Germinal center (tissue), 1 donor: ENCODE measurements at regions not wholly inside any gene's neighbourhood (a gene's known extent, or its start where the extent isn't known, plus 50 kb on each side); places are given as distances from the start of the nearest gene placed in this dataset.
"Not testable (repeated sequence)": the region's sequence is repeated elsewhere in the genome, so short reads cannot be mapped to it uniquely, and the experiment has no call there.

ENCODE experiments used
- DNase-seq: peaks from one replicate; pipeline ENCODE4 v3.0.0; 2012; ENCODE audit warnings: mixed read lengths, low spot score

GRCh38 chr6:105713474-105714118, 310.7 kb upstream of the PREP start:
- no peak for DNase-seq

- no peak for DNase-seq
These were observed 308.3 kb upstream of the PREP start for GRCh38 chr6:105711216-105711615.

- no peak for DNase-seq
These were observed 302.7 kb upstream of the PREP start for GRCh38 chr6:105705608-105706007.

- DNase-seq = no peak
These were observed 292.6 kb upstream of the PREP start for GRCh38 chr6:105695461-105695860.

GRCh38 chr6:105692613-105693215, 289.8 kb upstream of the PREP start:
- DNase-seq = no peak

GRCh38 chr6:105691971-105692370, 289.1 kb upstream of the PREP start:
- no peak for DNase-seq

GRCh38 chr6:105691081-105691480, 288.2 kb upstream of the PREP start:
- no peak for DNase-seq

- DNase-seq = no peak
These were observed 285.7 kb upstream of the PREP start for GRCh38 chr6:105688573-105688972.

- DNase-seq = not testable (repeated sequence)
These were observed 283.9 kb upstream of the PREP start for GRCh38 chr6:105686793-105687192.

- DNase-seq = no peak
These were observed 278.2 kb upstream of the PREP start for GRCh38 chr6:105681061-105681460.

- DNase-seq = no peak
These were observed 277.2 kb upstream of the PREP start for GRCh38 chr6:105680131-105680530.

GRCh38 chr6:105678516-105678915, 275.6 kb upstream of the PREP start:
- DNase-seq = no peak

GRCh38 chr6:105677671-105678475, 275.0 kb upstream of the PREP start:
- no peak for DNase-seq

- no peak for DNase-seq
These were observed 274.0 kb upstream of the PREP start for GRCh38 chr6:105676857-105677256.

GRCh38 chr6:105675715-105676397, 273.0 kb upstream of the PREP start:
- no peak for DNase-seq

- not testable (repeated sequence) for DNase-seq
These were observed 270.1 kb upstream of the PREP start for GRCh38 chr6:105672856-105673538.

GRCh38 chr6:105669232-105669631, 266.4 kb upstream of the PREP start:
- no peak for DNase-seq

GRCh38 chr6:105667056-105667455, 264.2 kb upstream of the PREP start:
- no peak for DNase-seq

GRCh38 chr6:105664931-105665330, 262.0 kb upstream of the PREP start:
- no peak for DNase-seq

- DNase-seq = no peak
These were observed 249.1 kb upstream of the PREP start for GRCh38 chr6:105651969-105652368.

- no peak for DNase-seq
These were observed 247.5 kb upstream of the PREP start for GRCh38 chr6:105650347-105650746.

GRCh38 chr6:105649192-105649591, 246.3 kb upstream of the PREP start:
- DNase-seq = no peak
